Vagina (tissue), 2 donors: ENCODE measurements at regions not wholly inside any gene's neighbourhood (a gene's known extent, or its start where the extent isn't known, plus 50 kb on each side); places are given as distances from the start of the nearest gene placed in this dataset.

ENCODE experiments used
- CTCF ChIP-seq, 3 experiments: fragments of 450-650 bp in 2 of 3; fragments of 200-600 bp in 1 of 3; sonication (generic) in 1 of 3; IDR thresholded peaks; one replicate each; pipeline ENCODE4 v1.5.1; 2017 to 2019; ENCODE audit warnings: antibody characterized with exemption in 3 of 3, mild to moderate bottlenecking in 2 of 3, moderate library complexity in 2 of 3
- POLR2A ChIP-seq, 2 donors: fragments of 450-650 bp; IDR thresholded peaks; one replicate each; pipeline ENCODE4 v1.6.1; 2017; ENCODE audit warnings: antibody characterized with exemption in 2 of 2, mild to moderate bottlenecking in 2 of 2, moderate library complexity in 2 of 2
- POLR2AphosphoS5 ChIP-seq, 2 donors: sonication (generic); formaldehyde crosslinking; IDR thresholded peaks; one replicate each; pipeline ENCODE4 v1.9.0; 2017; ENCODE audit warnings: antibody characterized with exemption in 2 of 2, mild to moderate bottlenecking in 2 of 2, low read depth in 1 of 2; ENCODE audit not compliant: insufficient read depth in 1 of 2

- no peak for TF ChIP-seq CTCF (IDR thresholded peaks at IDR 0.05)
- no peak for TF ChIP-seq POLR2A (IDR thresholded peaks at IDR 0.05)
- TF ChIP-seq POLR2AphosphoS5 (IDR thresholded peaks at IDR 0.05; ENCODE audit: insufficient read depth in 1 of 2, low read depth in 1 of 2): no peak
These were observed 231.0 kb downstream of the GLI2 start for GRCh38 chr2:120966510-120967254.
